ENCODE measurements at regions not wholly inside any gene's neighbourhood (a gene's known extent, or its start where the extent isn't known, plus 50 kb on each side); places are given as distances from the start of the nearest gene placed in this dataset.

DNA sequence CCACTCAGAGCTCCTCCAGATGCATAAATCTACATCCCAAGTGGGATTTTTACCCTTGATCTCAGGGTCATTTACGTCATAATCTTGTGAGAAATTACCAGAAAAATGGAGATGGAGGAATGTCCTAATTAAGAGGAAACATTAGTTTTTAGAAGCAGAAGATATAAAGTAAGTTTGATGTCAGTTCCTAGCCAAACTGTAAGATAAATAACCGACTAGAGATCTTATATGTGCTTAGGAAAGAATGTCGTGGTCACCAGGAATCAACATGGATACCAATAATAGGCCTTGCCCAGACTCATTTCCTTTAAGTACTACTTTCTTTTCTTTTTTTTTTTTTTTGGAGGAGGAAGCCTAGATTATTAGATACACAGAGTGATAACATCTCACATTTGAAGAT, 186.9 kb downstream of the UTRN start:
- Histone ChIP-seq H3K9ac (ENCODE audit: low read length) (no peak overlapping the region), H2AFZ (ENCODE audit: low read length) (no peak overlapping the region), H3K27me3 (replicated peaks; ENCODE audit: insufficient read depth, low read length) (no peaks in the 10 kb centered on the region), H3F3A (ENCODE audit: insufficient read depth, low read length) (no peaks in the 10 kb centered on the region), H3K27ac (ENCODE audit: low read length) (no peak overlapping the region), H3K9me3 (replicated peaks; ENCODE audit: insufficient read depth, low read length) (no peaks in the 10 kb centered on the region), H3K9me2 (replicated peaks; ENCODE audit: insufficient read depth, low read length) (no peaks in the 10 kb centered on the region), H3K4me3 (ENCODE audit: low read length) (no peak overlapping the region), H3K36me3 (replicated peaks; ENCODE audit: insufficient read depth, low read length) (no peaks in the 10 kb centered on the region), H3K4me1 (ENCODE audit: low read length) (peaks cover 7% of the 10 kb centered on the region; the same call in 1 of the 2 replicates), H4K20me1 (ENCODE audit: insufficient read depth, low read length) (no peaks in the 10 kb centered on the region), H3K79me2 (ENCODE audit: low read length) (no peaks in the 10 kb centered on the region), H3K4me2 (ENCODE audit: low read depth, low read length) (no peak overlapping the region)
- no peak for TF ChIP-seq EZH2 (optimal IDR thresholded peaks at IDR 0.05; ENCODE audit: low read depth, low read length)
- no peak for TF ChIP-seq EZH2phosphoT487 (IDR thresholded peaks at IDR 0.05; ENCODE audit: low read length)
- TF ChIP-seq CTCF (IDR thresholded peaks at IDR 0.05; ENCODE audit: low read length), result no peak
- DNase-seq, result no peak

DNA sequence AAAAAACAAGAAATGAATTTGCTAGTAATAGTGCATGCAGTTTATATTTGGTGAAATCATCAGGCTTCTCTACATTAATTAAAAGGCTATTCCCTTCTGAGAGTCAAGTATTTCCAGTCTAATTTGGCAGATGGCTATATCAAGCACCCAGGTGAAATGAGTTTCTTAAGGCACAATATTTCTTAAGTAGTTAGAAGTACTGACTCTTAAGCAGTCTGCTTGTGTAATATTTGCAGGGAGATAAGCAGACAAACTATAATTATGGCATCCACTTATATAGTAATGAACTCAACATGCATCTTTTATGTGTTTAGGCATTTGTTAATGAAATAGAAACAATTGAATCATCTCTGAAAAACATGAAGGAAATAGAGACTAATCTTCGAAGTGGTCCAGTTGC, 189.2 kb downstream of the UTRN start:
- Histone ChIP-seq H2AFZ (ENCODE audit: low read length) (no peak overlapping the region), H3K79me2 (ENCODE audit: low read length) (no peaks in the 10 kb centered on the region), H3K4me1 (ENCODE audit: low read length) (no peaks in the 10 kb centered on the region), H3K9me3 (replicated peaks; ENCODE audit: insufficient read depth, low read length) (no peaks in the 10 kb centered on the region), H3K36me3 (replicated peaks; ENCODE audit: insufficient read depth, low read length) (no peaks in the 10 kb centered on the region), H3K9me2 (replicated peaks; ENCODE audit: insufficient read depth, low read length) (no peaks in the 10 kb centered on the region), H3K27me3 (replicated peaks; ENCODE audit: insufficient read depth, low read length) (no peaks in the 10 kb centered on the region), H3K9ac (ENCODE audit: low read length) (no peak overlapping the region), H3K27ac (ENCODE audit: low read length) (no peak overlapping the region), H3F3A (ENCODE audit: insufficient read depth, low read length) (no peaks in the 10 kb centered on the region), H3K4me2 (ENCODE audit: low read depth, low read length) (no peak overlapping the region), H3K4me3 (ENCODE audit: low read length) (no peak overlapping the region), H4K20me1 (ENCODE audit: insufficient read depth, low read length) (no peaks in the 10 kb centered on the region)
- TF ChIP-seq EZH2phosphoT487 (IDR thresholded peaks at IDR 0.05; ENCODE audit: low read length), result no peak
- TF ChIP-seq EZH2 (optimal IDR thresholded peaks at IDR 0.05; ENCODE audit: low read depth, low read length), result no peak
- no peak for TF ChIP-seq CTCF (IDR thresholded peaks at IDR 0.05; ENCODE audit: low read length)
- no peak for DNase-seq

- TF ChIP-seq EZH2 (optimal IDR thresholded peaks at IDR 0.05; ENCODE audit: low read depth, low read length) (no peak), CTCF (IDR thresholded peaks at IDR 0.05; ENCODE audit: low read length) (no peak), EZH2phosphoT487 (IDR thresholded peaks at IDR 0.05; ENCODE audit: low read length) (no peak)
- no peak overlapping the region for H3K4me2 ChIP-seq (ENCODE audit: low read depth, low read length)
- no peaks in the 10 kb centered on the region for H3K9me3 ChIP-seq (replicated peaks; ENCODE audit: insufficient read depth, low read length)
- no peak overlapping the region for H2AFZ ChIP-seq (ENCODE audit: low read length)
- H3K36me3 ChIP-seq (replicated peaks; ENCODE audit: insufficient read depth, low read length), result no peaks in the 10 kb centered on the region
- H3F3A ChIP-seq (ENCODE audit: insufficient read depth, low read length), result no peaks in the 10 kb centered on the region
- H3K9me2 ChIP-seq (replicated peaks; ENCODE audit: insufficient read depth, low read length), result no peaks in the 10 kb centered on the region
- no peaks in the 10 kb centered on the region for H3K27me3 ChIP-seq (replicated peaks; ENCODE audit: insufficient read depth, low read length)
- H3K4me1 ChIP-seq (ENCODE audit: low read length), result no peaks in the 10 kb centered on the region
- DNase-seq, result no peak
- H4K20me1 ChIP-seq (ENCODE audit: insufficient read depth, low read length), result no peaks in the 10 kb centered on the region
- no peak overlapping the region for H3K4me3 ChIP-seq (ENCODE audit: low read length)
- no peak overlapping the region for H3K27ac ChIP-seq (ENCODE audit: low read length)
- H3K9ac ChIP-seq (ENCODE audit: low read length), result no peak overlapping the region
- no peaks in the 10 kb centered on the region for H3K79me2 ChIP-seq (ENCODE audit: low read length)
Observed at GRCh38 chr6:144474904-144475303, 189.8 kb downstream of the UTRN start.
